Ishikawa (cell line): ENCODE measurements at regions not wholly inside any gene's neighbourhood (a gene's known extent, or its start where the extent isn't known, plus 50 kb on each side); places are given as distances from the start of the nearest gene placed in this dataset.

Source experiments
- CEBPB ChIP-seq: IDR thresholded peaks from 2 replicates; pipeline ENCODE4 v1.6.1; 2012
- CREB1 ChIP-seq: IDR thresholded peaks from 2 replicates; pipeline ENCODE4 v1.6.1; 2012; ENCODE audit warnings: low read depth
- EGR1 ChIP-seq: IDR thresholded peaks from 2 replicates; pipeline ENCODE4 v1.6.1; 2012
- EP300 ChIP-seq: IDR thresholded peaks from 2 replicates; pipeline ENCODE4 v1.6.1; 2012; ENCODE audit warnings: borderline replicate concordance
- FOXM1 ChIP-seq: IDR thresholded peaks from 2 replicates; pipeline ENCODE4 v1.6.1; 2012; ENCODE audit warnings: low read depth, borderline replicate concordance
- NFIC ChIP-seq: IDR thresholded peaks from 2 replicates; pipeline ENCODE4 v1.6.1; 2012
- RAD21 ChIP-seq: IDR thresholded peaks from 2 replicates; pipeline ENCODE4 v1.6.1; 2012; ENCODE audit warnings: low read depth
- TAF1 ChIP-seq: IDR thresholded peaks from 2 replicates; pipeline ENCODE4 v1.6.1; 2012; ENCODE audit warnings: low read depth, mild to moderate bottlenecking
- TCF12 ChIP-seq: IDR thresholded peaks from 2 replicates; pipeline ENCODE4 v1.6.1; 2012; ENCODE audit warnings: low read depth
- TEAD4 ChIP-seq: IDR thresholded peaks from 2 replicates; pipeline ENCODE4 v1.6.1; 2012
- YY1 ChIP-seq: IDR thresholded peaks from 2 replicates; pipeline ENCODE4 v1.6.1; 2012; ENCODE audit warnings: low read depth
- ZBTB7A ChIP-seq: IDR thresholded peaks from 2 replicates; pipeline ENCODE4 v1.6.1; 2012; ENCODE audit warnings: low read depth
- TF ChIP-seq, protein P1 (sequence below): IDR thresholded peaks from 2 replicates; pipeline ENCODE4 v1.6.1; 2012
- TF ChIP-seq, protein P2 (sequence below): IDR thresholded peaks from 2 replicates; pipeline ENCODE4 v1.6.1; 2012
- TF ChIP-seq, protein P3 (sequence below): IDR thresholded peaks from 2 replicates; pipeline ENCODE4 v1.6.1; 2012; ENCODE audit warnings: low read depth, mild to moderate bottlenecking

DNA sequence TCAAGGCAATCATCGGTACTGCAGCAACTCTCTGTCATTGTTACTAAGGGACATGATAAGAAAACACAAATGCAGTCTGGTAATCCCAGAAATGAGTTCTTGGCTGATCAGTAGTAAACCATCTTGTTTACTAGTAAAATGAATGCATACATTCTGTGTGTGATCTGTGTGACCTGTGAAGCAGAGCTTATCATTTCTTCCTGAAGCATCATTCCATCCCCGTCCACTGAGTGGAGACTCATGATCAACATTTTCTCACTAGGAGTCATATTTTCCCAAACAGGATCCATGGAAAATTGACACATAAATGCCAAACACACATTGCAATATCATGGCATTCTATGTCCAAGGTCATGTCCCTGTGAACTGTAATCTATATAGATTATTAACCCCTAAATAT lies 226.1 kb downstream of the ANKRD50 start:
- TF ChIP-seq RAD21 (peak; percentile 31; the same call in 1 of the 2 replicates), CEBPB (no peak)

DNA sequence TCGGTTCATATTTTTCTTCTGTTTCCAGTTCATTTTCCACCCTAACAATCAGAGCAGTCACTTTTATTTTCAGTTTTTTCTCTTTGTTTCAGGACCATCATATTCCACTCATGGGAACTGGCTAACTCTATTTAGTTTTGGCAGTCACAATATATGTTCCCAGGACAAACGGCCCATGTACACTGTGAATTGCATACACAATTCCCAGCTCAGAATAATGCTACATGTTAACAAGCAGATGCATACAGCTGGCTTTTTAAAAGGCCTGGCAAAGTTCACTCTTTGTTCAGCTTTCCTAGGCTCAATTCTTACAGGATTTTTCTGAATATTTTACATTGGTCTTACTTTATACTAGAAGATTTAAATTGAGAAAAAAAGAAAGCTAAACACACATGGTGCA lies 224.9 kb downstream of the ANKRD50 start:
- TF ChIP-seq, protein P1, sequence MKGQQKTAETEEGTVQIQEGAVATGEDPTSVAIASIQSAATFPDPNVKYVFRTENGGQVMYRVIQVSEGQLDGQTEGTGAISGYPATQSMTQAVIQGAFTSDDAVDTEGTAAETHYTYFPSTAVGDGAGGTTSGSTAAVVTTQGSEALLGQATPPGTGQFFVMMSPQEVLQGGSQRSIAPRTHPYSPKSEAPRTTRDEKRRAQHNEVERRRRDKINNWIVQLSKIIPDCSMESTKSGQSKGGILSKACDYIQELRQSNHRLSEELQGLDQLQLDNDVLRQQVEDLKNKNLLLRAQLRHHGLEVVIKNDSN = no peak
- TF ChIP-seq CEBPB (no peak), ZBTB7A (no peak), RAD21 (no peak), TAF1 (no peak), NFIC (no peak), EGR1 (no peak), FOXM1 (no peak), CREB1 (no peak), TCF12 (no peak), EP300 (no peak), YY1 (no peak), TEAD4 (no peak)
- TF ChIP-seq, protein P2, sequence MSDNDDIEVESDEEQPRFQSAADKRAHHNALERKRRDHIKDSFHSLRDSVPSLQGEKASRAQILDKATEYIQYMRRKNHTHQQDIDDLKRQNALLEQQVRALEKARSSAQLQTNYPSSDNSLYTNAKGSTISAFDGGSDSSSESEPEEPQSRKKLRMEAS = no peak
- TF ChIP-seq, protein P3, sequence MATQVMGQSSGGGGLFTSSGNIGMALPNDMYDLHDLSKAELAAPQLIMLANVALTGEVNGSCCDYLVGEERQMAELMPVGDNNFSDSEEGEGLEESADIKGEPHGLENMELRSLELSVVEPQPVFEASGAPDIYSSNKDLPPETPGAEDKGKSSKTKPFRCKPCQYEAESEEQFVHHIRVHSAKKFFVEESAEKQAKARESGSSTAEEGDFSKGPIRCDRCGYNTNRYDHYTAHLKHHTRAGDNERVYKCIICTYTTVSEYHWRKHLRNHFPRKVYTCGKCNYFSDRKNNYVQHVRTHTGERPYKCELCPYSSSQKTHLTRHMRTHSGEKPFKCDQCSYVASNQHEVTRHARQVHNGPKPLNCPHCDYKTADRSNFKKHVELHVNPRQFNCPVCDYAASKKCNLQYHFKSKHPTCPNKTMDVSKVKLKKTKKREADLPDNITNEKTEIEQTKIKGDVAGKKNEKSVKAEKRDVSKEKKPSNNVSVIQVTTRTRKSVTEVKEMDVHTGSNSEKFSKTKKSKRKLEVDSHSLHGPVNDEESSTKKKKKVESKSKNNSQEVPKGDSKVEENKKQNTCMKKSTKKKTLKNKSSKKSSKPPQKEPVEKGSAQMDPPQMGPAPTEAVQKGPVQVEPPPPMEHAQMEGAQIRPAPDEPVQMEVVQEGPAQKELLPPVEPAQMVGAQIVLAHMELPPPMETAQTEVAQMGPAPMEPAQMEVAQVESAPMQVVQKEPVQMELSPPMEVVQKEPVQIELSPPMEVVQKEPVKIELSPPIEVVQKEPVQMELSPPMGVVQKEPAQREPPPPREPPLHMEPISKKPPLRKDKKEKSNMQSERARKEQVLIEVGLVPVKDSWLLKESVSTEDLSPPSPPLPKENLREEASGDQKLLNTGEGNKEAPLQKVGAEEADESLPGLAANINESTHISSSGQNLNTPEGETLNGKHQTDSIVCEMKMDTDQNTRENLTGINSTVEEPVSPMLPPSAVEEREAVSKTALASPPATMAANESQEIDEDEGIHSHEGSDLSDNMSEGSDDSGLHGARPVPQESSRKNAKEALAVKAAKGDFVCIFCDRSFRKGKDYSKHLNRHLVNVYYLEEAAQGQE = no peak

DNA sequence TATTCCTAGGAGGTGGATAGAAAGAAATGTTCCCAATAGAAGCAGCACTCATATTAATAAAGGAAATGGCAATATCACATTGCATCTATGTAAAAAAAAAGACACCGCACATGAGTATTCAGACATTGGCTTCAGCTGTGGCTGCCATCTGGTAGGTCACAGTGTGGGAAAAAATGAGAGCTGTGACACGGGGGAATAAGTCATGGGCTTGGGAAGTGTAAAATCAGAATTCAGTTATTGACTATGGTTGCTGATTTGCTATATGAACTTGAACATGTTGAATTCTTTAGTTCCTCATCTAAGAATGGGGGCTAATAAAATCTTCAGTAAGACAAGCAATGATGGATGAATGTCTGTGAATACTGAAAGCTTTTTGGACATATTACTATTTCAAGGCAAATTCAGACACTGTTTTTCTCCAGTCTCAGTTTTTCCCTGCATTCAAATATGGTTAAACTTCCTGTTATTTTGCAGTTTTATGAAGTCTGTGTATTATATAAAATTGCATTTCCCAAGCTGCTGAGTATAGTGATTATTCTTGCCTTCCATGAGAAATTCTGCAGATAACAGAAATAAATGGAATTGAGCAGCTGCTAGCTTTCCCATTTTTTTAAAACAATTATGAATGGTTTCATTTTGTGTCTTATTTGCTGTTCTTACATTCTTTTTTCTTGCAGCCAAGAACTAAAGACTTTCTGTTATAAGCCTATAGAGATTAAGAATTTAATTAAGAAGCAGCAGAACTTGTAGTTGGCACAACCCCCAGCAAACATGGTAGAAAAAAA lies 221.0 kb downstream of the ANKRD50 start:
- TF ChIP-seq CREB1 (no peak), CEBPB (no peak), EP300 (no peak), TEAD4 (no peak), ZBTB7A (no peak), RAD21 (no peak), FOXM1 (no peak), TCF12 (no peak), YY1 (no peak), NFIC (no peak), TAF1 (no peak), EGR1 (no peak)
- TF ChIP-seq, protein P1 = no peak
- TF ChIP-seq, protein P3 = no peak
- TF ChIP-seq, protein P2 = no peak

DNA sequence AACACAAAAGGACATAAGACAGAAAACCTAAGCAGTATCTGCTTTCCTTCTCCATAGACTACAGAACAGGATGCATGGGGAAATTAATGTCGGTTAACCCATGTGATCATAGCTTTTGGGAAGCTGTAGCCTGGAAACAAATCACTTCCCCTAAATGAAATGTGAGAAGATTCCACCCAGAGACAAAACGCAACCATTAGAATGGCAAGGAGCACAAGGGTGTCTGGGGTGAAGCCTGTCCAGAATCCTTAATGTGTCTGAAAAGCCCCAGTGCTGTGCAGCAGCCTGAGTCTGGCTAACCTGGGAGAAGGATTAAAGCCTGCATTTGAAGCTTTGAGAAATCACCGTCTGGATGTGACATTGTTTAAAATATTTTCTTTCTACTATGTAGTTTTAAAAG lies 213.3 kb downstream of the ANKRD50 start:
- TF ChIP-seq TAF1 (no peak), TCF12 (no peak), RAD21 (no peak)
- TF ChIP-seq, protein P2 = no peak

DNA sequence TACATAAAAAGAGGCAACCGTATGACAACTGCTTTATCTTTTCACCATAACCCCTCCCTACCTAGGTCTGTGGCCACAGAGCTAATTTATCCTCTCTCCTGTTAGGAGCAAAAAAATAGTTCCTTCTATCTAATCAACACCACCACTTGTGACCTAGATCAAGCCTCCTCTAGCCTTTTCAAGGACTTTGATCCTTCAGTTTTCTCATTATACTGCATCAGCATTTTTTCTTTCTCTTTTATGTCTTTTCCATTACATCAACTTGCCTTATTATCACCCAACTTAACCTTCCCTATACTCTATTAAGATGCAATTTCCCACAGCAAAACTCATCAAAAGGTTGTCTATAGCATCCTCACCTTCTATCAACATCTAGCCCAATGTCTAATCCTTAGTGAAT lies 211.0 kb downstream of the ANKRD50 start:
- no peak for TF ChIP-seq NFIC
- no peak for TF ChIP-seq EP300
- TF ChIP-seq FOXM1 = no peak
- no peak for TF ChIP-seq EGR1
- TF ChIP-seq, protein P1 = no peak
- no peak for TF ChIP-seq CEBPB
- TF ChIP-seq TCF12 = no peak
- TF ChIP-seq YY1 = no peak
- no peak for TF ChIP-seq CREB1
- TF ChIP-seq, protein P2 = no peak
- TF ChIP-seq, protein P3 = no peak
- TF ChIP-seq RAD21 = no peak
- no peak for TF ChIP-seq ZBTB7A
- TF ChIP-seq TEAD4 = no peak
- no peak for TF ChIP-seq TAF1
